ENCODE measurements at regions not wholly inside any gene's neighbourhood (a gene's known extent, or its start where the extent isn't known, plus 50 kb on each side); places are given as distances from the start of the nearest gene placed in this dataset.

GRCh38 chr1:5235355-5235899, 581.0 kb downstream of the AJAP1 start:
- Mint-ChIP-seq H3K4me1 (ENCODE audit: low read depth, unreplicated experiment) (no peaks in the 10 kb centered on the region), H3K36me3 (ENCODE audit: insufficient read depth, unreplicated experiment) (no peaks in the 10 kb centered on the region), H3K27me3 (ENCODE audit: unreplicated experiment) (no peaks in the 10 kb centered on the region), H3K9me3 (ENCODE audit: low read depth, unreplicated experiment) (peaks cover 20% of the 10 kb centered on the region), H3K4me3 (ENCODE audit: low read depth, unreplicated experiment) (no peak overlapping the region), H3K27ac (ENCODE audit: unreplicated experiment) (no peak overlapping the region)
- DNase-seq: no peak
- TF ChIP-seq CTCF (IDR thresholded peaks at IDR 0.05; ENCODE audit: unreplicated experiment): no peak
- no TSS peak for BruUV-seq (replicated peaks)
- intact Hi-C loops (cut with micrococcal nuclease; ENCODE audit: unreplicated experiment): no loop called here
- CTCF ChIA-PET: no interaction called here

- CTCF ChIA-PET: no interaction called here
- no TSS peak for BruUV-seq (replicated peaks)
- no peak for TF ChIP-seq CTCF (IDR thresholded peaks at IDR 0.05; ENCODE audit: unreplicated experiment)
- intact Hi-C loops (cut with micrococcal nuclease; ENCODE audit: unreplicated experiment): no loop called here
- no peak for DNase-seq
- no peaks in the 10 kb centered on the region for H3K27me3 Mint-ChIP-seq (ENCODE audit: unreplicated experiment)
- H3K4me1 Mint-ChIP-seq (ENCODE audit: low read depth, unreplicated experiment): no peaks in the 10 kb centered on the region
- peaks cover 16% of the 10 kb centered on the region for H3K9me3 Mint-ChIP-seq (ENCODE audit: low read depth, unreplicated experiment)
- no peak overlapping the region for H3K27ac Mint-ChIP-seq (ENCODE audit: unreplicated experiment)
- H3K4me3 Mint-ChIP-seq (ENCODE audit: low read depth, unreplicated experiment): no peak overlapping the region
- no peaks in the 10 kb centered on the region for H3K36me3 Mint-ChIP-seq (ENCODE audit: insufficient read depth, unreplicated experiment)
Observed at GRCh38 chr1:5232537-5232936, 578.1 kb downstream of the AJAP1 start.

GRCh38 chr1:5231541-5232315, 577.3 kb downstream of the AJAP1 start:
- H3K27me3 Mint-ChIP-seq (ENCODE audit: unreplicated experiment): no peaks in the 10 kb centered on the region
- peaks cover 16% of the 10 kb centered on the region for H3K9me3 Mint-ChIP-seq (ENCODE audit: low read depth, unreplicated experiment)

GRCh38 chr1:5227114-5227513, 572.7 kb downstream of the AJAP1 start:
- no peaks in the 10 kb centered on the region for H3K36me3 Mint-ChIP-seq (ENCODE audit: insufficient read depth, unreplicated experiment)
- no peaks in the 10 kb centered on the region for H3K4me1 Mint-ChIP-seq (ENCODE audit: low read depth, unreplicated experiment)
- H3K4me3 Mint-ChIP-seq (ENCODE audit: low read depth, unreplicated experiment): no peak overlapping the region
- no peak for DNase-seq
- no peaks in the 10 kb centered on the region for H3K27me3 Mint-ChIP-seq (ENCODE audit: unreplicated experiment)
- CTCF ChIA-PET: no interaction called here
- no peak overlapping the region for H3K27ac Mint-ChIP-seq (ENCODE audit: unreplicated experiment)
- intact Hi-C loops (cut with micrococcal nuclease; ENCODE audit: unreplicated experiment): no loop called here
- no peak for TF ChIP-seq CTCF (IDR thresholded peaks at IDR 0.05; ENCODE audit: unreplicated experiment)
- no TSS peak for BruUV-seq (replicated peaks)
- peaks cover 15% of the 10 kb centered on the region for H3K9me3 Mint-ChIP-seq (ENCODE audit: low read depth, unreplicated experiment)

More at GRCh38 chr1:5231541-5232315, 577.3 kb downstream of the AJAP1 start:
- BruUV-seq (replicated peaks): no TSS peak
- no peak overlapping the region for H3K4me3 Mint-ChIP-seq (ENCODE audit: low read depth, unreplicated experiment)
- no peak for DNase-seq
- no peak overlapping the region for H3K27ac Mint-ChIP-seq (ENCODE audit: unreplicated experiment)
- H3K4me1 Mint-ChIP-seq (ENCODE audit: low read depth, unreplicated experiment): no peaks in the 10 kb centered on the region
- TF ChIP-seq CTCF (IDR thresholded peaks at IDR 0.05; ENCODE audit: unreplicated experiment): no peak
- CTCF ChIA-PET: no interaction called here
- H3K36me3 Mint-ChIP-seq (ENCODE audit: insufficient read depth, unreplicated experiment): no peaks in the 10 kb centered on the region
- intact Hi-C loops (cut with micrococcal nuclease; ENCODE audit: unreplicated experiment): no loop called here
